GM21723 (cell line): ENCODE measurements at regions not wholly inside any gene's neighbourhood (a gene's known extent, or its start where the extent isn't known, plus 50 kb on each side); places are given as distances from the start of the nearest gene placed in this dataset.
"Not testable (repeated sequence)": the region's sequence is repeated elsewhere in the genome, so short reads cannot be mapped to it uniquely, and the experiment has no call there.

Experiments
- ATAC-seq: cut with Tn5 transposase; IDR thresholded peaks from one replicate; pipeline ENCODE4 v1.9.1; 2021; ENCODE audit warnings: mild to moderate bottlenecking, moderate library complexity; ENCODE audit not compliant: unreplicated experiment

DNA sequence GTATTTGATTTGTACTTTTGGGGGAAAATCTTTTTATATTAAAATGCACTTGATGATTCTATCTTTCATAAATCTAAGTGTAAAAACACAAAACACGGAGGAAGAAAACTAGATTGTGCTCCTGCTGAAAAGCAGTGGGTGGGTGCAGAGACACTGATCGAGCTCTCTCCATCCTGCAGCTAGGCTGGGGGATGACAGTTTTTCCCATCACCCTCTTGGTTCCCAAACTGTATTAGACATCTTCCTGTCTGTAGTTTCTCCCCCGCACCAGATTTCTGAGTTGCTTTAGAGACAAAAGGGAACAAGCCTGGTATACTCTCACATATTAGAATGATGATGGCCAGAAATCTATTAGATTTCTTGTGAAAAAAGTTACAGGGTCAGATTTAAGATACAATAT lies 99.6 kb downstream of the FAM114A2 start:
- ATAC-seq: no peak

- ATAC-seq: no peak
These were observed 100.4 kb downstream of the FAM114A2 start for GRCh38 chr5:153938191-153938842.

DNA sequence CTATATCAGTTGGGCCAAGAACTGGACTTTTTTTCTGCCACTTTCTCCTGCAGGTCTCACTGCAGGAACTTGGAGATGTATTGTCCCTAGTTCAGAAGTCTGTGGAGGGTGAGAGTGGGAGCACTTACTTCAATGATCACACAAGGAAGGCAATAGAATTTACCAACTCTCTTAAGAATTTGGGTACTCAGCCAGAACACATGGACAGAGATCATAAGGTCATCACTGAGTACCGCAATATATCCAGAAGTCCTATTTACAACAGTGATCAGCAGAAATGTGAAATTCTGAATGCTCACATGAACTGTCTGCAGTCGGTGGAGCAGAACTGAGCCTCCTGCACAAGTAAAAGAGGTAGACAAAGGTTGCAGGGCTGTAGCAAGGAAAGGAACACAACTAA lies 101.0 kb downstream of the FAM114A2 start:
- ATAC-seq: no peak

GRCh38 chr5:153935151-153935550 lies 103.6 kb downstream of the FAM114A2 start:
- not testable (repeated sequence) for ATAC-seq

DNA sequence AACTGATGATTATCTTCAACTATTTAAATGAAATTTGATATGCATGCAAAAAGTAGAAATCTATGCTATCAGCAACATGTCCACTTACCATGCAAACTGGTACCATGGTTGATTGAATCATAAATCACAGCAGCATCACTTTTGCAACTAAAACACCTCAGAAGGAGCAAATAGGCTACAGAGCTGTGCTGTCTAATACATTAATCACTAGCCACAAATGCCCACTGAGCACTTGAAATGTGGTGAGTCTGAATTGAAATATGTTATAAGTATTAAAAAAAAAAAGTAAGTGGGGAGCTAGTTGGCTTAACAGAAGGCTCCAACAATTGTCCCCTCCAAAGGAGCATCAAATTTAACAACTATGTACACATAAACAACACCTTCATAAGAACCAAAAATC lies 112.5 kb downstream of the FAM114A2 start:
- ATAC-seq: no peak

DNA sequence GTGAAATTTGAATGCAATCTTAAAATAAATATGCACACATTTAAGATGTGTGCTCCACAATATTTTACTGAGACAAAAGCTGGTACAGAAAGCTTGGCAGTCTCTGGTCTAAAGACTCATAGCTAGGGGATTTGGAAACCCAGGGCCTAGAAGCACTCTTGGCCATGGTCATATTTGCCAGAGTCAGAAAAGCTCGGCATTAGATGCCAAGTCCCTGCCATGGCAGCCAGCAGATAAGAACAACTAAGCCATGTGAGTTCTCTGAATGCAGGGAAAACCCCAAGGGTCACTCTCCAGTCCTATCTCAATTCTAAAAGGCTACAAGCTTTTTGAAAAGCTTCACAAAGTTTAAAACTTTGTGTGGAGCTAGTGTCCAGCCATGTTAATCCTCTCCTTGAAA lies 119.5 kb downstream of the FAM114A2 start:
- no peak for ATAC-seq

GRCh38 chr5:153907170-153907775 lies 131.4 kb downstream of the FAM114A2 start:
- no peak for ATAC-seq

- ATAC-seq: no peak
These were observed 133.5 kb downstream of the FAM114A2 start for GRCh38 chr5:153905219-153905618.

- no peak for ATAC-seq
These were observed 135.4 kb downstream of the FAM114A2 start for GRCh38 chr5:153903321-153903720.

DNA sequence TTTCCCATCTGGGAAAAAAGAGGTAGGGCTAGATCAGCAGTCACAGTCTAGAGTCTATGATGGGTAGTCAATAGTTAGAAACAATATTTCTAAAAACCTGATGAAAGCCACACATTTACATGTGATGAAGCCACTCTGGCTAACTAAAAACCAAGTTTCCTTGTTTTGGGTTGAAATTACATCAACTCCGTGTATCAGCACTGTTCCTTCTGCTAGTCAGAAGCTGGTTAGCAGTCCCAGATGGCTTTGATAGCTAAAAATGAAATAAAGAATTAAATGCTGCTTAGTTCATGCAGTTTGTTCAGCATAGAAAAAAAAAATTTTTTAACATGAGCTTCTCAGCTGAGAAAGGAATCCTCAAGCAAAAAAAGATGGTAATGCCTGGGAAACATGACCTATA lies 136.7 kb downstream of the FAM114A2 start:
- no peak for ATAC-seq

DNA sequence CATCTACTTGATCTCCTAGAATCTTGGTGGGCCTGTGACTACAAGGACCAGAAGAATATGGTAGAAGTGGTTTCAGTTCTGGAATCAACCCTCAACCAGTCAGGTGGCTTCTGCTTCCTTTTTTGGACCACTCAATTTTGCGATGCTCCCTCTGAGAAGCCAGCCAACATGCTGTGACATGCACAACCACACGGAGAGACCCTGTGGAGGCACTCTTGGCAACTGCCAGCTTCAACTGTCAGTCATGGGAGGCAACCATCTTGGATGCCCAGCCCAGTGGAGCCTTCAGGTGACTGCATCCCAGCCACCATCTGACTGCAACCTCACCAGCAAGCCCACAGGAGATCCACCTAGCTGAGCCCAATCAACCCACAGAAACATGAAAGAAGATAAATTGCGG lies 137.3 kb downstream of the FAM114A2 start:
- no peak for ATAC-seq

DNA sequence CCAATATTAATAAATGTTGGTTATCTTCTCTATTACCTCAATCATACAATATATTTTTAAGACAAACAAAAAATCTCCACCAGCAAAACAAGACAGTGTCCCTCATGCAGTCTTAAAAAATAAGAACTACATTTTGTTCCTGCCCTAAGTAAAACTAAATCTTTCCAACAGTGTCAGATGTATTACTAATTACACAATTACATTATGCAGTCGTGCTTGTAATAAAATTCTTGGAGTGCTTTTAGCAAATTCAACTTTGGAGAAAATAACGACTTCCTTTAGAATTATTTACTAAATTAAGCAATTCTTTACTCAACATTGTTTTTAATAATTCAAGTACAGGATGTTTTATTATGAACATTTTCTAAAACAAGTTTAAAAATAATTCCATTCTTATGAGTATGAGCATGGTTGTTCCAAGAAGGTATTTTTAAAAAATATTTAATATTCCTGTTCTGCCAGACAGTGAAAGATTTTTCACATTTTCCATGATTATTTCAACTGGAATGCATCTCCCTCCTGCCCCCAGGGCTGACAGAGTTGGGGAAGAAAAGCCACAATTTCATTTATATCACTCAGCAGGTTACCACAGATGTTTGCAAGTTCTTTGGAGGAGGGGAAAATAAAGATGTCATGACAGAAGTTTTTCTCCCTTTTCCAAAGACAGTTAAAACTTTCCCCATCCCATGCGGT lies 137.9 kb downstream of the FAM114A2 start:
- no peak for ATAC-seq

DNA sequence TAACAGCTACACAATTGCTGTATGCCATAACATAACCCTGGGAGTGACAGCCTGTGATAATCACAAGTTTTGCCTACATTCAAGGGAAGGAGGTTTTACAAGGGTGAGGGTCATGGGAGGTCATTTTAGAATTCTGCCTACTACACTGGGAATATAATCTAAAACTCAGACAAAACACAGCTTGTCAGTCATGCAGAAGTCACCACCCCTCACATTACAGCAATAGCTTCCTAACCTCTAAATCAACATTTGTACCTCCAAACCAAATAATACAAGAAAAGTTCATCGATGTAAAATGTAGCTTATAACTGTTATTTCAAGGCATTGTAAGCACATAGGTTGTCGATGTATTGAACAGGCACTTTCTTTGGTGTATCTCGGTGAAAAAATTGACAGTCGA lies 139.0 kb downstream of the FAM114A2 start:
- no peak for ATAC-seq

GRCh38 chr5:153896701-153897100 lies 142.0 kb downstream of the FAM114A2 start:
- peak; percentile 99 for ATAC-seq

DNA sequence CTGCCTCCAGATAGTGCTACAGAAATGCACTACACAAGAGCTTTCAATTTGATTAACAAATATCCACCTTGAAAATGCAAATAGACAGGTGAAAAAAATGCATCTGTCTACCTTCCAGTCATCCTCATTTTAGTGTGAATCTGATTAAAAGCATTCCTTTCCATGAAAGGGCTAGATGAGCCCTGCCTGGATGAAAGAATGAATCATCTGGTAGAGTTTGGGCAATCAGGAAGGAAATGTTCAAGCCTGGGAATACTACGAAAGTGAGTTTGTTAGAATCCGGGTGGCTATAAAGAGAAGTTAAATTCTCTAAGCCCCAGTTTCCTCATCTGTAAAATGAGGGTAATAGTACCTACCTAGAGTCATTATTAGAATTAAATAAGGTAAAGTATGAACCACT lies 142.6 kb downstream of the FAM114A2 start:
- no peak for ATAC-seq

- no peak for ATAC-seq
These were observed 143.4 kb downstream of the FAM114A2 start for GRCh38 chr5:153895266-153895665.

DNA sequence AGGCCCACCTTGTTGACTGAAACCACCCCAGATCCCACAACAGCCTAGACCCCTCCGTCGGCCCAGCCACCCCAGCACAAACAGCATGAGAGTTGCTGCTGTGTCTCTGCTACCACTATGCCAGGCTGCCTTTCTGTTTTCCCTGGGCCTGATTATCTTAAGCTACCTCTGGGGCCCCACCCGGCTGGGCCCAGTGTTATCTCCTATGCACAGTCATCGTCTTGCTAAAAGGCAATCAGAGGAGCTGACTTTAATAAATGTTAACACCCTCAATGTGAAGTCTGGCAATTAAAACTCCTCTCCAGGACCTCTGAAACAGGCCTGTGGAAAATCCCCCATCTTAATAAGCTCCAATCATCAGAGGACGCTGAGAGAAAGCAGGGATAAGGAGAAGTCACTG lies 144.9 kb downstream of the FAM114A2 start:
- ATAC-seq: no peak

DNA sequence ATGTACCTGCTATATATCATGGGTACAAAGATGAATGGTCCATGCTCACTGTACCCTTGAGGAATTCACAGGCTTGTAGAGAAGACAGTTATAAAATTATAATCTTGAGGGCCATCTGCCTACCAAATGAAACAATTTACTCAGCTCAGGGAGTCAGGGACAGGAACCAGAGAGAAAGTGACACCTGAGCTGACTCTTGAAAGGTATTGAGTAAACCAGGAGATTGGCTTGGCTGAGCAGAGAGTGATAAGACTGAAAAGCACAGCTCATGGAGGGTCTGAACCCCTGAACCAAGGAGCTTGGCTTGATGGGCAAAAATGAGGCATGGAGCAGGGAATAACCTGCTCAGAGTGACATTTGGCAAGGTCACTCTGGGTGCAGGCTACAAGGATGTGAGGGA lies 147.3 kb downstream of the FAM114A2 start:
- no peak for ATAC-seq

DNA sequence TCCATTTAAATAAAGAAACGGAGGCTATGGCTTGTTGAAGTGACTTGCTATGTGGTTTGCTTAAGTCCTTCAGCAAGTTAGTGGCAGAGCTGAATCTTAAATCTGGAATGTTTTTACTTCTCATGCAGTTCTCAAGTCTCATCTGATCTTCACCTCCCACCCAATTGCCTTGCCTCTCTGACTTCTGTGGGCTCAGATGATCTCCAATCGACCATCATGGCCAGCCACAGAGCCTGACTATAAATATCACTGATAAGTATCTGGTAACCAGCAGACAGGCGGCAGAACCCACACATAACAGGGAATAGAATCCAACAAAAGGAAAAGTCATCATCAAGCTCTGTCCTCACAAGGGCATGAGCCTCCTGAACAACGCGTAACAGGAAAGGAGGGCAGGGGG lies 149.9 kb downstream of the FAM114A2 start:
- no peak for ATAC-seq

DNA sequence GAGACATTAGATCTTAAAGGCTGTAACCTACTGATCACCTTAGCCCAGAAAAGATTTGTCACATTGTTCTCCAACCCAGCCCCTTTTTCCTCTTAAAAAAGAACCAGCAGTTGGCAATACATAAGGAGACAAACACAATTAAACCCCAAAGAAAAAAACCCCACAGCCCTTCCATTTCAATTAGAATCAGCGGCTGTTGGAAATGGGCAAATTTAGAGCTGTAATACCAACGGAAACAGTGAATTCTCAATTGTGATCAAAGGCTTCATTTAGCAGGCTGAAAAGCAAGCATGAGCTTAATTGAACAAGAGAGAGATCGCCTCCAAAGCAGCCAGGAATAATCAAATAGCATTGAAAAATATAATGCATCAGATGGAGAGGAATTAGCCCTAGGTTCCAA lies 153.6 kb downstream of the FAM114A2 start:
- ATAC-seq: no peak

DNA sequence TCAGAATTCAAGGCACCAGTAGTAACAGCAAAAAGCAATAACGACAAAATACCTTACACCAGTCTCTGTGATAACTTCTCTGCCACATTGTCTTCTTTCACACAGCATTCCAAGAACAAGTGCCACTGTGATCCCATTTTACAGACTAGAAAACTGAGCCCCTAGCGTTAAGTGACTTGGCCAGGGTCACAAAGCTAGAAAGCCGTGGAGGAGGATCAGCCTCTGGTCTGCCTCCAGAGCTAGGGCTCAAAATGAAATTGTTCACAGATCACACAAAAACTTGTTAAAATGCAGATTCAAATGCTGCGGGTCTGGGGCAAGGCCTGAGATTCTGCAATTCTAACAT lies 154.1 kb downstream of the FAM114A2 start:
- no peak for ATAC-seq

DNA sequence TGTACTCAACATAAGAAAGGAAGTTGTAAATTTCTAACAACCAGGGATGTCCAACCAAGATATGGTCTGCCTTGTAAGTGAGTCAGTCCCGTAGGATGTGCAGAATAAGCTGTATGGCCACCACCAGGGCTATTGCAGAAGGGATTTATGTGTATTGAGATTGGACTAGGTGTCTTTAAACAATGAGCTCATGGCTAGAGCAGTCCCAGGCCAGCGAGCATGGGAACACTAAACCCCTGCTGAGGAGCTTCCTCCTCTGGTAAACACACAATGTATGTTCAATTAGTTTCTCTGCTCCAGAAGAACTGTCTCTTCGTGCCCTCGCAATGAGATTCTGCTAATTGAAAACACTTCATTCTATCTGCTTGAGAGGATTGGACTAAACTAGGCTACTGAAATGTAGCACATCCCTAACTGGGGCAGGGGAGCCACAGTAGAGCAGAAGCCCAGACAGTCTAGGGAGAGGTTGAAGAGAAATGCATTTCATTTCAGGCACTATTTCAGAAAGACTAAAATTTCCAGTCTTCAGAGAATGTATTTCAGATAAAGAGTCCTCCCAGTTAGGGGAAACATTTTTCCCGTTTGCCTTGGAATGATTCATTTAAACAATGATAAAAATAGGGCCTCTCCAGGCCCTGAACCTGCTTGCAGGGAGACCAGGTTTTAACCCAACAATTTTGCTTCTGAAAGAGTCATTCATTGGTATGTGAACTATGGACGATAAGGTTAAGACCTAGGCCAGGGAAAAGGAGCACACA lies 154.7 kb downstream of the FAM114A2 start:
- ATAC-seq: no peak
